ENCODE measurements at regions not wholly inside any gene's neighbourhood (a gene's known extent, or its start where the extent isn't known, plus 50 kb on each side); places are given as distances from the start of the nearest gene placed in this dataset.

GRCh38 chr9:20205821-20206220 is 416.5 kb downstream of the MLLT3 start:
- no peak for DNase-seq (ENCODE audit: low read depth)
- TF ChIP-seq CTCF (conservative IDR thresholded peaks at IDR 0.05; ENCODE audit: low read depth, low read length) = no peak
- no peak overlapping the region for H3K4me3 ChIP-seq (ENCODE audit: low read length)

GRCh38 chr9:20200991-20201431 is 412.2 kb upstream of the SLC24A2 start:
- TF ChIP-seq CTCF (conservative IDR thresholded peaks at IDR 0.05; ENCODE audit: low read depth, low read length) = no peak
- no peak overlapping the region for H3K4me3 ChIP-seq (ENCODE audit: low read length)
- DNase-seq (ENCODE audit: low read depth) = no peak

- no peak for TF ChIP-seq CTCF (conservative IDR thresholded peaks at IDR 0.05; ENCODE audit: low read depth, low read length)
- DNase-seq (ENCODE audit: low read depth) = no peak
- no peak overlapping the region for H3K4me3 ChIP-seq (ENCODE audit: low read length)
These were observed 411.7 kb upstream of the SLC24A2 start for GRCh38 chr9:20200581-20200980.

GRCh38 chr9:20199111-20199510 is 410.3 kb upstream of the SLC24A2 start:
- H3K4me3 ChIP-seq (ENCODE audit: low read length) = no peak overlapping the region
- DNase-seq (ENCODE audit: low read depth) = no peak
- no peak for TF ChIP-seq CTCF (conservative IDR thresholded peaks at IDR 0.05; ENCODE audit: low read depth, low read length)

GRCh38 chr9:20197976-20198685 is 409.3 kb upstream of the SLC24A2 start:
- no peak for TF ChIP-seq CTCF (conservative IDR thresholded peaks at IDR 0.05; ENCODE audit: low read depth, low read length)
- DNase-seq (ENCODE audit: low read depth) = no peak
- no peak overlapping the region for H3K4me3 ChIP-seq (ENCODE audit: low read length)

GRCh38 chr9:20191228-20191840 is 402.5 kb upstream of the SLC24A2 start:
- peak; percentile 12 for TF ChIP-seq CTCF (conservative IDR thresholded peaks at IDR 0.05; ENCODE audit: low read depth, low read length)
- no peak for DNase-seq (ENCODE audit: low read depth)
- no peak overlapping the region for H3K4me3 ChIP-seq (ENCODE audit: low read length)

- TF ChIP-seq CTCF (conservative IDR thresholded peaks at IDR 0.05; ENCODE audit: low read depth, low read length) = no peak
- no peak for DNase-seq (ENCODE audit: low read depth)
These were observed 401.0 kb upstream of the SLC24A2 start for GRCh38 chr9:20189871-20190270.

More at GRCh38 chr9:20189871-20190270, 401.0 kb upstream of the SLC24A2 start:
- no peak overlapping the region for H3K4me3 ChIP-seq (ENCODE audit: low read length)

Data from retinal pigment epithelial cell (primary cell).